Neutrophil (primary cell): ENCODE measurements at regions not wholly inside any gene's neighbourhood (a gene's known extent, or its start where the extent isn't known, plus 50 kb on each side); places are given as distances from the start of the nearest gene placed in this dataset.

Source experiments
- H3K27ac ChIP-seq: fragments of 200-600 bp; sonication (generic); 2 replicates; pipeline ENCODE4 v1.5.1; 2016; ENCODE audit warnings: mild to moderate bottlenecking, moderate library complexity
- H3K27me3 ChIP-seq: fragments of 200-600 bp; sonication (generic); 2 replicates; pipeline ENCODE4 v1.6.0; 2016; ENCODE audit warnings: mild to moderate bottlenecking
- H3K36me3 ChIP-seq: fragments of 200-600 bp; sonication (generic); 2 replicates; pipeline ENCODE4 v1.5.1; 2017
- H3K4me1 ChIP-seq, 2 experiments: fragments of 200-600 bp in 1 of 2; sonication (generic) in 1 of 2; 1 replicate in 1 of 2; 2 replicates in 1 of 2; pipeline versions ENCODE4 v1.5.1 to v1.6.1; 2013 to 2016; ENCODE audit warnings: low read depth in 1 of 2, low read length in 1 of 2, mild to moderate bottlenecking in 1 of 2, moderate library complexity in 1 of 2; ENCODE audit not compliant: control insufficient read depth in 1 of 2, insufficient read depth in 1 of 2
- H3K4me3 ChIP-seq, 2 experiments: fragments of 200-600 bp in 1 of 2; sonication (generic) in 1 of 2; 1 replicate in 1 of 2; 2 replicates in 1 of 2; pipeline ENCODE4 v1.5.1; 2013 to 2016; ENCODE audit warnings: low read depth in 1 of 2, low read length in 1 of 2, mild to moderate bottlenecking in 1 of 2, moderate library complexity in 1 of 2
- H3K9me3 ChIP-seq: fragments of 200-600 bp; sonication (generic); 2 replicates; pipeline ENCODE4 v1.5.1; 2016
- CTCF ChIP-seq: fragments of 200-600 bp; sonication (generic); IDR thresholded peaks from 2 replicates; pipeline ENCODE4 v1.5.1; 2016; ENCODE audit warnings: antibody characterized with exemption

GRCh38 chr17:14699574-14700185 lies 398.8 kb downstream of the HS3ST3B1 start:
- Histone ChIP-seq H3K9me3 (no peaks in the 10 kb centered on the region), H3K27me3 (no peaks in the 10 kb centered on the region), H3K4me3 (no peak overlapping the region), H3K27ac (no peak overlapping the region), H3K4me1 (no peaks in the 10 kb centered on the region), H3K36me3 (no peaks in the 10 kb centered on the region)
- no peak for TF ChIP-seq CTCF

GRCh38 chr17:14693382-14693781 lies 392.5 kb downstream of the HS3ST3B1 start:
- no peak overlapping the region for H3K27ac ChIP-seq
- H3K36me3 ChIP-seq = no peaks in the 10 kb centered on the region
- no peak for TF ChIP-seq CTCF
- H3K27me3 ChIP-seq = no peaks in the 10 kb centered on the region
- H3K9me3 ChIP-seq = no peaks in the 10 kb centered on the region
- no peaks in the 10 kb centered on the region for H3K4me1 ChIP-seq
- H3K4me3 ChIP-seq = no peak overlapping the region

- TF ChIP-seq CTCF = no peak
- no peak overlapping the region for H3K27ac ChIP-seq
- no peaks in the 10 kb centered on the region for H3K9me3 ChIP-seq
- no peaks in the 10 kb centered on the region for H3K36me3 ChIP-seq
- no peaks in the 10 kb centered on the region for H3K4me1 ChIP-seq
- no peaks in the 10 kb centered on the region for H3K27me3 ChIP-seq
- no peak overlapping the region for H3K4me3 ChIP-seq
Observed at GRCh38 chr17:14690704-14691103, 389.8 kb downstream of the HS3ST3B1 start.

GRCh38 chr17:14688134-14688533 lies 387.3 kb downstream of the HS3ST3B1 start:
- Histone ChIP-seq H3K4me1 (no peaks in the 10 kb centered on the region), H3K4me3 (no peak overlapping the region), H3K27me3 (no peaks in the 10 kb centered on the region), H3K27ac (no peak overlapping the region), H3K9me3 (no peaks in the 10 kb centered on the region), H3K36me3 (no peaks in the 10 kb centered on the region)
- TF ChIP-seq CTCF = no peak

- H3K27me3 ChIP-seq = no peaks in the 10 kb centered on the region
- no peak for TF ChIP-seq CTCF
- H3K36me3 ChIP-seq = no peaks in the 10 kb centered on the region
- peaks cover 6 to 10% of the 10 kb centered on the region in 2 experiments for H3K4me1 ChIP-seq
- no peak overlapping the region for H3K27ac ChIP-seq
- H3K9me3 ChIP-seq = no peaks in the 10 kb centered on the region
- H3K4me3 ChIP-seq = no peak overlapping the region
Observed at GRCh38 chr17:14672830-14673229, 371.9 kb downstream of the HS3ST3B1 start.
